ENCODE measurements at regions not wholly inside any gene's neighbourhood (a gene's known extent, or its start where the extent isn't known, plus 50 kb on each side); places are given as distances from the start of the nearest gene placed in this dataset.

- Histone ChIP-seq H3K27ac (no peak overlapping the region), H3K4me3 (no peak overlapping the region), H3K9me3 (no peaks in the 10 kb centered on the region), H3K27me3 (no peaks in the 10 kb centered on the region), H3K36me3 (no peaks in the 10 kb centered on the region), H3K4me1 (no peaks in the 10 kb centered on the region)
- TF ChIP-seq CTCF (IDR thresholded peaks at IDR 0.05) = no peak
- TF ChIP-seq POLR2A (IDR thresholded peaks at IDR 0.05) = no peak
- ATAC-seq (no peak), DNase-seq (no peak)
- intact Hi-C loops (cut with DNase I) = no loop called here
- WGBS (ENCODE audit: insufficient coverage, low coverage, low lambda C conversion rate, missing lambda C conversion rate) = 62% methylated on average over 1 of the region's 1 CpG
These were observed 1530.3 kb downstream of the SI start for GRCh38 chr3:163548015-163548414.

- Histone ChIP-seq H3K27me3 (no peaks in the 10 kb centered on the region), H3K27ac (no peak overlapping the region), H3K36me3 (no peaks in the 10 kb centered on the region), H3K4me3 (no peak overlapping the region), H3K9me3 (no peaks in the 10 kb centered on the region), H3K4me1 (no peaks in the 10 kb centered on the region)
- ATAC-seq (no peak), DNase-seq (no peak)
- TF ChIP-seq POLR2A (IDR thresholded peaks at IDR 0.05) = no peak
- TF ChIP-seq CTCF (IDR thresholded peaks at IDR 0.05) = no peak
- WGBS (ENCODE audit: insufficient coverage, low coverage, low lambda C conversion rate, missing lambda C conversion rate) = 17% methylated on average over 3 of the region's 3 CpGs
- intact Hi-C loops (cut with DNase I) = no loop called here
These were observed 1531.1 kb downstream of the SI start for GRCh38 chr3:163547014-163547685.

GRCh38 chr3:163543662-163544061 is 1534.6 kb downstream of the SI start:
- no peaks in the 10 kb centered on the region for H3K36me3 ChIP-seq
- WGBS (ENCODE audit: insufficient coverage, low coverage, low lambda C conversion rate, missing lambda C conversion rate) = 51% methylated on average over 2 of the region's 2 CpGs
- DNase-seq (no peak), ATAC-seq (no peak)
- H3K9me3 ChIP-seq = no peaks in the 10 kb centered on the region
- intact Hi-C loops (cut with DNase I) = no loop called here
- H3K27ac ChIP-seq = no peak overlapping the region
- no peaks in the 10 kb centered on the region for H3K27me3 ChIP-seq
- no peaks in the 10 kb centered on the region for H3K4me1 ChIP-seq
- TF ChIP-seq POLR2A (IDR thresholded peaks at IDR 0.05) (no peak), CTCF (IDR thresholded peaks at IDR 0.05) (no peak)
- H3K4me3 ChIP-seq = no peak overlapping the region

GRCh38 chr3:163541629-163542028 is 1536.7 kb downstream of the SI start:
- no peak for ATAC-seq
- DNase-seq = no peak
- no peak overlapping the region for H3K27ac ChIP-seq
- TF ChIP-seq CTCF (IDR thresholded peaks at IDR 0.05) (no peak), POLR2A (IDR thresholded peaks at IDR 0.05) (no peak)
- no peak overlapping the region for H3K4me3 ChIP-seq
- H3K27me3 ChIP-seq = no peaks in the 10 kb centered on the region
- intact Hi-C loops (cut with DNase I) = no loop called here
- 80% methylated on average over 1 of the region's 1 CpG for WGBS (ENCODE audit: insufficient coverage, low coverage, low lambda C conversion rate, missing lambda C conversion rate)
- H3K9me3 ChIP-seq = no peaks in the 10 kb centered on the region
- H3K36me3 ChIP-seq = no peaks in the 10 kb centered on the region
- H3K4me1 ChIP-seq = no peaks in the 10 kb centered on the region

GRCh38 chr3:163538387-163538786 is 1539.9 kb downstream of the SI start:
- DNase-seq = no peak
- Histone ChIP-seq H3K4me3 (no peak overlapping the region), H3K9me3 (no peaks in the 10 kb centered on the region), H3K27ac (no peak overlapping the region), H3K36me3 (no peaks in the 10 kb centered on the region), H3K27me3 (no peaks in the 10 kb centered on the region), H3K4me1 (no peaks in the 10 kb centered on the region)
- no peak for TF ChIP-seq CTCF (IDR thresholded peaks at IDR 0.05)
- TF ChIP-seq POLR2A (IDR thresholded peaks at IDR 0.05) = no peak
- 55% methylated on average over 4 of the region's 4 CpGs for whole genome bisulfite sequencing (ENCODE audit: insufficient coverage, low coverage, low lambda C conversion rate, missing lambda C conversion rate)
- intact Hi-C loops (cut with DNase I) = no loop called here
- ATAC-seq = no peak
